Jurkat, Clone E6-1 (cell line): ENCODE measurements at regions not wholly inside any gene's neighbourhood (a gene's known extent, or its start where the extent isn't known, plus 50 kb on each side); places are given as distances from the start of the nearest gene placed in this dataset.
"Not testable (repeated sequence)": the region's sequence is repeated elsewhere in the genome, so short reads cannot be mapped to it uniquely, and the experiment has no call there.

Experiments used
- DNase-seq: peaks from one replicate; pipeline ENCODE4 v3.0.0-alpha.2; 2011; ENCODE audit warnings: low read depth, low spot score
- H3K4me3 ChIP-seq: 2 replicates; pipeline ENCODE4 v1.5.1; 2011; ENCODE audit warnings: mild to moderate bottlenecking, low read length, control low read depth, moderate library complexity

DNA sequence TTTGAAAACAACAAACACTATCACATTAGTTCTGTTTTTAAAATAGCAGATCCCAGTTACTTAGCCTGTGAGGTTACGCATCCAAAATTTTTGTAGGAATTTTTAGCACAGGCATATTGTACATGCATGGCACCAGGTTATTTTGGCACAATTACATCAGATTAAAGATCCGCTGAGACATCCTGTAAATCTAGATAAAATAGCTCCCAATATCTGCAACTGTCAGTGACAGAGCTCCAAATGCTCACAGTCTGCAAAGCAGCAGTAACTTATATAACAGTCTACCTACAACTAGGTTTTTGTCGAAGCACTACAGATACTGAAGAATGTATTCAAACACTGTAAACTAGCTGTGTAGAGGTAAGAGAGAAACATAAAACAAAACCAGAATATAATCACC is 200.7 kb upstream of the KCNH7 start:
- DNase-seq: no peak
- H3K4me3 ChIP-seq: no peak overlapping the region

DNA sequence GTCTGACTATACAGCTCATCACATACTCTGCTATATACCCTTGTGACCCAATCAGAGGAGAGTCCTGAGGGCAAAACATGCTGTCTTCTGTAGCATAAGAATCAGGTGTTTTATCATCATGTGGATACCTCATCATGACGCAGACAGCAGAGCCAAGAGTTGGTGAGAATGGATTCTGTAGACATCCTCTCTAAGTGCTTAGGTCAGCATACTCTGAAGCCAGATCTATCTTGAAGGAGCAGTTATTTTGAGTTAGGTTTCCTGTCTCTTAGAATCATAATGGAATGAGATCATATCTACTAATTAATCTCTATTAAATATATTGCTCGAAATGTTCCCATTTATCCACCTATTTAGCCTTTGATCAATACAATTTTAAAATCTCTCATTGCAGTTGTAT is 190.2 kb upstream of the KCNH7 start:
- H3K4me3 ChIP-seq: no peak overlapping the region
- no peak for DNase-seq

DNA sequence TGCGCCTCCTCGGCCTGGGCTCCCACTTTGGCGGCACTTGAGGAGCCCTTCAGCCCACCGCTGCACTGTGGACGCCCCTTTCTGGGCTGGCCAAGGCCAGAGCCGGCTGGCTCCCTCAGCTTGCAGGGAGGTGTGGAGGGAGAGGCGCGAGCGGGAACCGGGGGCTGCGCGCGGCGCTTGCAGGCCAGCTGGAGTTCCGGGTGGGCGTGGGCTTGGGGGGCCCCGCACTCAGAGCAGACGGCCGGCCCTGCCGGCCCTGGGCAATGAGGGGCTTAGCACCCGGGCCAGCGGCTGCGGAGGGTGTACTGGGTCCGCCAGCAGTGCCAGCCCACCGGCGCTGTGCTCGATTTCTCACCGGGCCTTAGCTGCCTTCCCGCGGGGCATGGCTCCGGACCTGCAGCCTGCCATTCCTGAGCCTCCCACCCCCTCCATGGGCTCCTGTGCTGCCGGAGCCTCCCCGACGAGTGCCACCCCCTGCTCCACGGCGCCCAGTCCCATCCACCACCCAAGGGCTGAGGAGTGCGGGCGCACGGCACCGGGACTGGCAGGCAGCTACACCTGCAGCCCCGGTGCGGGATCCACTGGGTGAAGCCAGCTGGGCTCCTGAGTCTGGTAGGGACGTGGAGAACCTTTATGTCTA is 187.7 kb upstream of the KCNH7 start:
- not testable (repeated sequence) for DNase-seq, H3K4me3 ChIP-seq

DNA sequence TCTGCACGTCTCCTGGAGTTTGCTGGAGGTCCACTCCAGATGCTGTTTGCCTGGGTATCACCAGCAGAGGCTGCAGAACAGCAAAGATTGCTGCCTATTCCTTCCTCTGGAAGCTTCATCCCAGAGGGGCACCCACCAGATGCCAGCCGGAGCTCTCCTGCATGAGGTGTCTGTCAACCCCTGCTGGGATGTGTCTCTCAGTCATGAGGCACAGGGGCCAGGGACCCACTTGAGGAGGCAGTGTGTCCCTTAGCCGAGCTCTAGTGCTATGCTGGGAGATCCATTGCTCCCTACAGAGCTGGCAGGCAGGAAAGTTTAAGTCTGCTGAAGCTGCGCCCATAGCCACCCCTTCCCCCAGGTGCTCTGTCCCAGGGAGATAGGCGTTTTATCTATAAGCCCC is 178.3 kb upstream of the KCNH7 start:
- DNase-seq: not testable (repeated sequence)

DNA sequence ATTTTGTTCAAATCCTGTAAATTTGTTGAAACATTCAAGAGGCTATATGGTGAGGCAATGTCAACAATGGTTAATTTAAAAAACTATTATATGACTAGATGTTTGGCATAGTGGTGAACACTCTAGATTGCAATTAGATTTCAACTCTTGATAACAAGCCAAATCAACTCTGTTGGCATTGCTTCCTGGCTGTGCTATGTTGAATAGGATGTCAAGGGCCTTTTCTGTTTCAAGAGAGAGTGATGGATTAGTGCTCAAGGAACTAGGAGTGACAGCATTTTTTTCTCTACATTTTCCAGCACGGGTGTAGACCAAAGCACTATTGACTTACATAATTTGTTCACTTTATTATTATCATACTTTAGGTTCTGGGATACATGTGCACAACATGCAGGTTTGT is 172.4 kb upstream of the KCNH7 start:
- no peak for DNase-seq
- H3K4me3 ChIP-seq: no peak overlapping the region

More for the DNA sequence above, 178.3 kb upstream of the KCNH7 start:
- H3K4me3 ChIP-seq: not testable (repeated sequence)

DNA sequence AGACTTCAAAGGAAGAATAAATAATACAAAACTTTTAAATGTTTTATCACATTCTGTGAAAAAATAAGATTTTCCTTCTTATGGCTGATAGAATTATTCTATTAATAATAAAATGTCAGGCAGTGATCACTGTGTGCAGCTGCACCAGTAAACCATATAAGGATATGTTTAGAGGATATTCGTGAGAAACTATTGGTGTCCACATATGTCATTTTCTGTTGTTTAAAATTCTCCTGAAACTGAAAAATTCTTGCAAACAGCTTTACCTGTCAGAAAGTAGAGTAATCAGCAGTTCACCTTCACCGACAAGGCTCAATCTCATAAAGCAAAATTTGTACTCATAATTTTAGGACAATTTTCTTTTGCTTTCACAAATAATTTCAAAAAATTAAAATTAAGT is 170.1 kb upstream of the KCNH7 start:
- DNase-seq: no peak
- H3K4me3 ChIP-seq: no peak overlapping the region

DNA sequence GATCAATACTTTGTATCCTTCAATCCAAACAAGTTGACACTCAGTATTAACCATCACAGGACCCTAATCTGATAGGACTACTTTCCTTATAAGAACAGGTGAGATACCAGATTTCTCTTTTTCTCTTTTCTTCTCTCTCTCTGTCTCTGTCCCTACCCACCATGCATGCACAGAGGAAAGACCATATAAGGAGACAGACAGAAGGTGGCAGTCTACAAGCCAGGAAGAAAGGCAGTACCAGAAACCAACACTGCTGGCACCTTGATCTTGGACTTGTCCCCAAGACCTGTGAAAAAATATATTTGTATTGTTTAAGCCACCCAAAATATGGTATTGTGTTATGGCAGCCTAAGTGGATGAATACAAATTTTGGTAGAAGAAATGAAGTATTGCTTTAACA is 156.2 kb upstream of the KCNH7 start:
- no peak overlapping the region for H3K4me3 ChIP-seq
- DNase-seq: peak; percentile 5

DNA sequence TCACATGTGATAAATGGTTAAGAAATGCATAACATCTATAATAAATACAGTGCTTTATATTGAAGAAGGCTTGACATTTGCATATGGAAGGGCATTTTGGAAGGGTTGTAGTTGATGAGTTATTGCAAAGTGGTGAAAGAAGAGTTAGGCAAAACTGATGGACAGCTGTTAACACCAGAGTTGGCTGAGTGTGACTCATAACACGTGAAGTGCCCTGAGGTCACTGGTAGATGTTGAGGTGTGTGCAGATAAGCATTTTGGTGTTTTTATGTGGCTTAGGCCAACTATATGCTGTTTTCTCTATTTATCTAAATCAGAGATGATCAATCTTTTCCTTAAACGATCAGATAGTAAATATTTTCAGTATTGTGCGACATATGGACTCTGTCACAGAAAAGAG is 154.3 kb upstream of the KCNH7 start:
- H3K4me3 ChIP-seq: no peak overlapping the region
- DNase-seq: no peak

DNA sequence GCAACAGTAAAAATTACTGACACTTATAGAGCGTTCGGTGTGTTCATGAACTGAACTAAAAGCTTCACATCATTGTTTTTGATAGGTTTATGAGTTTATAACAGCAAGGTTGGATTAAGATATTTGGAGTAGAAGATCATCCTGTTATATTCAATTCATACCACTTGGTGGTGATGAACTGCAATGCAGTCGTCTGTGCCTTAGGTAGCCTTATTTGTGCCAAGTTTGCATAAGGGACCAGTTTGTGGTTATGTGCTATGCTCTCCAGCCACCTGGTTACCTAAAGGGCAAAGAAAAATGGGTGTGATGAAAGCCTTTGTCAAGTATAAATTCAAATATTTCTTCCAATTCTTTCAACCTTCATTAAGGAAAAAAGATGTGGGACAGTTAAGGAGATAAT is 150.9 kb upstream of the KCNH7 start:
- no peak for DNase-seq
- no peak overlapping the region for H3K4me3 ChIP-seq

DNA sequence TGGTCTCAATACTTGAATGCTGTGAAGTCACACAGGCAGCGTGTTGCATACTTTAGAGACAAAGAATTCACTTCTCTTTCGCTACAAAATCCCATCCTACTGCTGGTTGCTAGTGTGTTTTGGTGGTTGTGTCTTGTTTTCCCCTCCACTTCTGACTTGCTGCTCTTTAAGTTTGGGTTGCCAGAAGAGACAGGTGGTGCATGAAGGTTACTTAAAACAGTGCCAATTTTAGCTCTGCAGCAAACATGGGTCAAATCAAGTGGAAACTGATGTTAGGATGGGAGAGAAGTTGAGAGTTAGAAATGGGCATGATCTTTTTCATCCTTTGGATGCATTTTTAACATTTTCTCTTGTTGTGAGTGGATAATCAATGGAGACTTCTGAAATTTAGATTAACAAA is 136.2 kb upstream of the KCNH7 start:
- H3K4me3 ChIP-seq: no peak overlapping the region
- no peak for DNase-seq

DNA sequence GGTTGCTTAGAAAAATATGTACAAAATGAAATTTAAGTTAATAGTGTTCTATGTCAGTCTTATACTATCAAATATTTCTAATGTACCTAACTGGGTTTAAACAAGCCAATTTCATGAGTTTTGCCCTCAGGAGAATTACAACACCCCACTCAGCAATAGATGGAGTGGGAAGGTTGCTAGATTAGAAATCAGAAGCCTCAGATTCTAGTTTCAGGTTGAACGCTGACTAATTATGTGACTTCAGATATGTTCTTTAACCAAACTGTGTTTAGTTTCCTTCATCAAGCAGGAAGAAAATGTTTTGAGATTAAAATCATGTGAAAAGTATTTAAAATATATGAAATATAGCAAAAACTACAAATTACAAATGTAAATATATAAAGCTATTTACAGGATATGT is 133.8 kb upstream of the KCNH7 start:
- no peak overlapping the region for H3K4me3 ChIP-seq
- no peak for DNase-seq

DNA sequence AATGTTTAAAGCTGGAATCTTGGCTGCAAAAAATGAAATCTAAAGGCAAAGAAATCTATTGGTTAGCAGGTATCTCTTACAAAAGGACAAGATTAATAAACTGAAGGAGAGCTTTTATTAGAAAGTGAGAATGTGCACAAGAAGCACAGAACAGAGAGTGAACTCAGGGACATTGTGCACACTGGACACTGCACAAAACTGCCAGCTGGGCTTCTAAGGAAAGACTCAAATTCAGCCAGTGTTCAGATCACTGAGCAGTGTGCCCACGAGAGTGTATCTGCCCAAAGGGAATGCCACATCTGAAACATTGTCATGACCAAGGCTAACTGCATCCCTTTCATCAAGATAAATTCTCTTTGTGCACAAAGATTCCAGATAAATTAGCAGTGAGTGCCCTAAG is 129.7 kb upstream of the KCNH7 start:
- no peak overlapping the region for H3K4me3 ChIP-seq
- no peak for DNase-seq

DNA sequence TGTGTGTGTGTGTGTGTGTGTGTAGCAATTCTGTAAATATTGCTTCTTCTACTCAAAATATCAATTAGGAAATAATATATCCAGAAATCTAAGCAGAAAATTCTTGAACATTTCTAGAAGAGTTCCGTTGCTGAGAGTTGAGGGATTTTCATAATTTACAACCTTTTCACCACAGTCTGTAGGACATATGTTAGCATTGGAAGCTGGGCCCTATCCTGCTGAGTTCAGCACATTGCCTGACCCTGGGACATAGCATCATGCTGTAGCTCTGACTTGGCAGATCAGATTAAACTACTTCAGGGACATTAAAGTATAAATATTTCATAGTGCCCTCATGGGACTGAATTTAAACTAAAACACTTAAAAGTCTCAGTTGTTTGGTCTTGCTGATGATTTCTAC is 129.2 kb upstream of the KCNH7 start:
- no peak overlapping the region for H3K4me3 ChIP-seq
- no peak for DNase-seq

DNA sequence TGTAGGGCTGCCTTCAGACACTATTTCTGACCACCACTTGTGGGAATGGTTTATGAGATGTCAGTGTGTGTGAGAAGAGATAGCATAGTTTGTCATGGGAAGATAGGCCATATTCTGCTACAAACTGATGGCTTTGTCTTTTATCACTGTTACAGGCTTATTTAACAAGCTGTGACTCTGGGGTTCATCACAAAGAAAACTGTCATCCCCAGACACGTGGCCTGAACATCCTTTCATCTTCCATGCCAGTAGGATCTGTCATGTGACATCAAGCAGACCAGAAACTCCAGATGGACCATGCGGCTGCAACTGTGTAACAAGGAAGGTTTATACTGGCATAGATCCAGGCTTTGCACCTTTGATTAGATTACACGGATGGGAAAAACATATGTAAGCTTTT is 128.6 kb upstream of the KCNH7 start:
- no peak overlapping the region for H3K4me3 ChIP-seq
- DNase-seq: no peak

DNA sequence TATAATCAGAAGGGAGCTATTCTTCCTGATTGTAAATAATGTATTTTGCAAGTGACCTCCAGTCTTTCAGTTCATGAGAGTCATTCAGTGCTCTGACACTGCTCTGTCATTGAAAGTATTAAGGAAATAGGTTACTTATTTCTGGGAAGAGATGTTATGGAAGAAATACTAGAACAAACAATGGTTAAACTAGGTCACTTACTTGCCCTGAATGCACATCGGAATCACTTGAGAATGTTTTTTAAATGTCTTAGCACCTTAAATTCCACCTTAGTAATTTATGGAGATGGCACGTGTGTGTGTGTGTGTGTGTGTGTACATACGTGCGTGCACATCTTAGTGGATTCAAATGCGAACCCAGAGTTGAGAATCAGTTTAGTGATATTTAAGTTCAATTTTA is 126.6 kb upstream of the KCNH7 start:
- DNase-seq: no peak
- H3K4me3 ChIP-seq: no peak overlapping the region

DNA sequence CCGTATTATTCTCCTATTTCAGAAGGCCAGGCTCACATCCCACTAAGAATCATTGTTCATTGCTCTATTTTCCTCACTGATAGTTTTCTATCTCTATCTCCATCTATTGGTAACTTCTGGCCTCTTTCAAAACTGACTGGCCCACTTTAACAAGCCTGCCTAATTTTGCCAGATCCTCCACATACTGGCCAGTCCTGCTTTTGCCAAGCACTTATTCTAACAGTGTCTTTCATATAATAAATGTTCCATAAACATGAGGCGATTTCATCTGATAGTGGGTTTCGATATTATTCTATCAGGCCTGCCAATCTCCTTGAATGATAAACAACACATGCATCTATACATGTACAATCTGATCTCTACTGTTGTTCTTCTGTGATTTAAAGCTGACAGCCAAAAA is 125.9 kb upstream of the KCNH7 start:
- DNase-seq: no peak
- H3K4me3 ChIP-seq: no peak overlapping the region

DNA sequence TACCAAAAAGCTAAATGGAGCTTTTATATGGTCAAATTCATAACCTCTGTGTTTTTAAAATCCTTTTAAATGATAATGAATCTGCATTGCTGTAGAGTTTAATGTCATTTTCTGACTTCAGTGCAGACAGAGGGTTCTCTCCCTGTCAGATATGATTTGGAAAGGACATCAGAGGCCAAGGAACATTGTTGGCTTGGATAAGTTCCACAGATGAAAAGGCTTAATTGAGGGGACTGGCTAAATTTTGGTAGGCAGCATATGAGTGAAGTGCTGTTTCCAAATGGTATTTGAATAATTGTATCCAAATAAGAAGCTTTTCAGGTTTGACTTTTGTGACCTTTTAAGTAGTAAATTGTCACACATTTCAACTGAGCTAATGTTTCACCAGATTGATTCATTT is 124.6 kb upstream of the KCNH7 start:
- no peak for DNase-seq
- no peak overlapping the region for H3K4me3 ChIP-seq

DNA sequence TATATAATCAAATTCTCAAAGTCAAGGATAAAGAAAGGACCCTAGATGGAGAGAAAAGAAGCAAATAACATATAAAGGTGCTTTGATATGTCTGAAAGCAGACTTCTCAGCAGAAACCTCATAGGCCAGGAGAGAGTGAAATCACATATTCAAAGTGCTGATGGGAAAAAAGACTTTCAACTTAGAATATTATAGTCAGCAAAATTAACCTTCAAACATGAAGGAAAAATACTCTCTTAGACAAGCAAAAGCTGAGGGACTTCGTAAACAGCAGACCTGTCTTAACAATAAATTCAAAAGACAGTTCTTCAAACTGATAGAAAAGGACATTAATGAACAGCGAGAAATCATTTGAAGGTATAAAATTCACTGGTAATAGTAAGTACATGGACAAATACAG is 107.2 kb upstream of the KCNH7 start:
- H3K4me3 ChIP-seq: no peak overlapping the region

DNA sequence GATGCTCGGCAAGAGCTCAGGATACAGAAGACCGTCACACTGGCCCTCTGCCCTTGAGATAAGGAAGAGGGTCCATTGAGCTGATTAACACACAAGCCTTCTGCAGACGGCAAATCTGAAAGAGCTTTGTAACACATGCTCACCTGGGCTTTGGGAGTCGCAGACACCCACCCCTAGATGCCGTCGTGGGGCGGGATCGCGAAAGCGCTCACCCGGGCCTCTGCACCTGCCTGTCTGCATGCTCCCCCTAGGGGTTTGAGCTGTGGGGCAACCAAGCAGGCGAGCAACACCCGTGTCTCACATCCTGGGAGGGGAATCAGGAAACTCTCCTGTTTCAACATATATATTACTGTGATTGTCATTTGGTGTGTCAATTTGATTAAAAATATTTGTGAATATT is 99.8 kb upstream of the KCNH7 start:
- H3K4me3 ChIP-seq: no peak overlapping the region
- no peak for DNase-seq

More for the DNA sequence above, 107.2 kb upstream of the KCNH7 start:
- DNase-seq: no peak

DNA sequence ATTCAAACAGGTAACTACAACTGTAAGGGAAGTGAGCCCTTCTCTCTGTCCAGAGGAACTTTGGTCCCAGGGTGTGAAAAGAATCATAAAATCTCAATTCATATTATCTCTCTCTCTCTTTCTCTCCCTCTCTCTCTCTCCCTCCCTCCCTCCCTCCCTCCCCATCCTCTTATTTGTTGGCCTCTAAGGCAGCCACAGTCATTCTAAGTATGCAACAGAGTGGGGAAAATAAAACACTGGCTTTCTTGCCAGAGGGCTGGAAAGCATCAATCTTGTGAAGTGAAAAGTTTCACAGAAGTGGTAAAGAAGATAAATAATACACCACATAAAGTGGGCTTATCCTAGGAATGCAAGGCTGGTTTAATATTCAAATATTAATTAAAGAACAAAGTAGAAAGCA is 95.6 kb upstream of the KCNH7 start:
- DNase-seq: no peak
- H3K4me3 ChIP-seq: no peak overlapping the region

DNA sequence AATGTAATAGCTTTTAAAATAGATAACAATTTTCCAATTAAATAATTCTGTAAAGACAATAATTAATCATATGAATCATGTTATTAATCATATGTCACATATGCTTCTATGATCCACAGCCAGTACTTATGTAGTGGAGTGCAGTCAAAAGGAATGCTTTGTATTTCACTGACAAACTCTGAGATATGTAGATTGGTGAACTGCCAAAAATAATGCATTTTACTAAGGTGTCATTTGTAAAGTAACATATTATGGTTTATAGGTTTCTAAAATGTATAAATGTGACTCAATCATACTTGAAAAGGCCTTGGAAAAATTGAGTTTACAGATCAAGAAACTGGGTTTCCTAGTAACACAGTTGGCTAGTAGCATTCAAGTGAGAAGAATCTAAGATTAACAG is 93.8 kb upstream of the KCNH7 start:
- no peak overlapping the region for H3K4me3 ChIP-seq
- no peak for DNase-seq

DNA sequence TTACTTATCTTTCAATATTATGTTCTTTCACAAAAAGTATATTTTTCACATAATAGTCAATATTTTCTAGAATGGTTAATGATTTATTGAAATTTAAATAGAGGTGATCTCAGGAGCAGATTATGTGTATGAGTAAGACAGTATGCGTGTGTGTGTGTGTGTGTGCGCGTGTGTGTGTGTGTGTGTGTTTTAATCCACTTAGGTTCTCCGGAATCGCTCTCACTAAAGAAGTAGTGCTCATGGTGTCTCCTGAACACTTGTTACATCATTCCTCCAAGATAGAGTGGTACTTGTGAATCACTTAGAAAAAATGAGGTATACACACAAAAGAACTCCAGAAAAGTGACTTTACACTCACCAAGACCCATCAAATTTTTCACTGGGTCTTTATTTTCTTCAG is 91.0 kb upstream of the KCNH7 start:
- no peak for DNase-seq

More for the DNA sequence above, 91.0 kb upstream of the KCNH7 start:
- no peak overlapping the region for H3K4me3 ChIP-seq
